OCI-LY3 (cell line): ENCODE measurements at regions not wholly inside any gene's neighbourhood (a gene's known extent, or its start where the extent isn't known, plus 50 kb on each side); places are given as distances from the start of the nearest gene placed in this dataset.

Experiments
- EZH2phosphoT487 ChIP-seq: fragments of 200-600 bp; shearing (Covaris generic); IDR thresholded peaks from 2 replicates; pipeline ENCODE4 v1.6.1; 2018; ENCODE audit warnings: antibody characterized with exemption, mixed run types, low read depth
- TF ChIP-seq, protein P1 (sequence below): fragments of 200-600, 300-600 bp; sonication (generic); IDR thresholded peaks from 2 replicates; pipeline ENCODE4 v1.5.1; 2014; ENCODE audit warnings: antibody characterized with exemption, low read length, low read depth

DNA sequence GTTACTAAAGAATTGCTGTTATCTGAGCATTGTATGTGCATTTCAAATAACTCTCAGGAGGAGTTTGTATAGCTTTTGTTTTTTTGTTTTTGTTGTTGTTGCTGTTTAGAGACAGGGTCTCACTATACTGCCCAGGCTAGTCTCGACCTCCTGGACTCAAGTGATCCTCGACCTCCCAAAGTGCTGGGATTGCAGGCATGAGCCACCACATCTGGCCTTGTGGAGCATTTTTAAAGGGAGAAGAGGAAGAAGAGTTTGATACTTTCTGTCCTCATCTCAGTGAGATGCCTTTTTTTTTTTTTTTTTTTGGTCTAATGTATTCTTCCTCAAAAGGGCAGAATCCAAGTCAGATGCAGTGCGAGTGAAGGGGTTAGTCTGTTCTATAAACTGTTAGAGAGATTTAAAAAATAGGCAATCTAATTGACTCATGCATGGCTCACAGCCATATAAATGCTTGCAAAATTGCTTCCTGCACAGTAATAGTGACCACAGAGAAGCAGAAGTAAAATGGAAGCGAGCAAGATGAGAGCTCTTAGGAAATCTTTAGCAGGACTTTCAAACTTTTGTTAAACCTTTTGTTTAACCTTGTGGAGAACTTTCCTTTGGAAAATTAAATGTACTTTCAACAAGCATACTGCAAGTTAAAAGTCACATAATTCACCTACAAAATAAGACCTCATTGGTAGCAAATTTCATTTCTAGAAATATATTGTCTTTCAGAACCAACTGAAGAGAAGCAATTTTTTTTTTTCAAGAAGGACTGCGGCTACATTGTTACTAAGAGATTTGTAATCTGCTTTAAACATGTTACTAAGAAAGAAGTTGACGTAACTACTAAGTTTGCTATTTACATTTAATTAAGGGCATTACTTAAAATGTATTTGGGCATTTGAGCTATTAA lies 52.3 kb upstream of the ROCK1 start:
- TF ChIP-seq, protein P1, sequence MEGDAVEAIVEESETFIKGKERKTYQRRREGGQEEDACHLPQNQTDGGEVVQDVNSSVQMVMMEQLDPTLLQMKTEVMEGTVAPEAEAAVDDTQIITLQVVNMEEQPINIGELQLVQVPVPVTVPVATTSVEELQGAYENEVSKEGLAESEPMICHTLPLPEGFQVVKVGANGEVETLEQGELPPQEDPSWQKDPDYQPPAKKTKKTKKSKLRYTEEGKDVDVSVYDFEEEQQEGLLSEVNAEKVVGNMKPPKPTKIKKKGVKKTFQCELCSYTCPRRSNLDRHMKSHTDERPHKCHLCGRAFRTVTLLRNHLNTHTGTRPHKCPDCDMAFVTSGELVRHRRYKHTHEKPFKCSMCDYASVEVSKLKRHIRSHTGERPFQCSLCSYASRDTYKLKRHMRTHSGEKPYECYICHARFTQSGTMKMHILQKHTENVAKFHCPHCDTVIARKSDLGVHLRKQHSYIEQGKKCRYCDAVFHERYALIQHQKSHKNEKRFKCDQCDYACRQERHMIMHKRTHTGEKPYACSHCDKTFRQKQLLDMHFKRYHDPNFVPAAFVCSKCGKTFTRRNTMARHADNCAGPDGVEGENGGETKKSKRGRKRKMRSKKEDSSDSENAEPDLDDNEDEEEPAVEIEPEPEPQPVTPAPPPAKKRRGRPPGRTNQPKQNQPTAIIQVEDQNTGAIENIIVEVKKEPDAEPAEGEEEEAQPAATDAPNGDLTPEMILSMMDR: no peak
- TF ChIP-seq EZH2phosphoT487: no peak
